HEK293 (cell line): ENCODE measurements at regions not wholly inside any gene's neighbourhood (a gene's known extent, or its start where the extent isn't known, plus 50 kb on each side); places are given as distances from the start of the nearest gene placed in this dataset.

Experiments
- REPIN1 ChIP-seq: fragments of 450-650 bp; formaldehyde crosslinking; IDR thresholded peaks from 2 replicates; pipeline ENCODE4 v1.5.1; 2017; ENCODE audit warnings: missing biosample characterization, missing genetic modification characterization, low read depth
- ZNF701 ChIP-seq: fragments of 450-650 bp; formaldehyde crosslinking; IDR thresholded peaks from 2 replicates; pipeline ENCODE4 v1.5.1; 2016; ENCODE audit warnings: missing biosample characterization, missing genetic modification characterization

- no peak for TF ChIP-seq ZNF701
- TF ChIP-seq REPIN1: no peak
Measured at GRCh38 chr6:8218861-8219260, 116.5 kb upstream of the EEF1E1 start.
